PFSK-1 (cell line): ENCODE measurements at regions not wholly inside any gene's neighbourhood (a gene's known extent, or its start where the extent isn't known, plus 50 kb on each side); places are given as distances from the start of the nearest gene placed in this dataset.

Experiments used
- POLR2AphosphoS5 ChIP-seq: IDR thresholded peaks from 2 replicates; pipeline ENCODE4 v1.6.1; 2012; ENCODE audit warnings: low read depth, mild to moderate bottlenecking, control low read depth, low read length, moderate library complexity
- TAF1 ChIP-seq: IDR thresholded peaks from 2 replicates; pipeline ENCODE4 v1.6.1; 2012; ENCODE audit warnings: low read length, control low read depth, borderline replicate concordance; ENCODE audit not compliant: insufficient read depth
- TF ChIP-seq, protein P1 (sequence below), 2 experiments: IDR thresholded peaks; 2 replicates each; pipeline versions ENCODE4 v1.6.1 to v1.8.0; 2011 to 2012; ENCODE audit warnings: low read depth in 2 of 2, low read length in 2 of 2, control low read depth in 1 of 2, inconsistent platforms in 1 of 2, mild to moderate bottlenecking in 1 of 2, moderate library complexity in 1 of 2; ENCODE audit not compliant: insufficient read depth in 1 of 2

DNA sequence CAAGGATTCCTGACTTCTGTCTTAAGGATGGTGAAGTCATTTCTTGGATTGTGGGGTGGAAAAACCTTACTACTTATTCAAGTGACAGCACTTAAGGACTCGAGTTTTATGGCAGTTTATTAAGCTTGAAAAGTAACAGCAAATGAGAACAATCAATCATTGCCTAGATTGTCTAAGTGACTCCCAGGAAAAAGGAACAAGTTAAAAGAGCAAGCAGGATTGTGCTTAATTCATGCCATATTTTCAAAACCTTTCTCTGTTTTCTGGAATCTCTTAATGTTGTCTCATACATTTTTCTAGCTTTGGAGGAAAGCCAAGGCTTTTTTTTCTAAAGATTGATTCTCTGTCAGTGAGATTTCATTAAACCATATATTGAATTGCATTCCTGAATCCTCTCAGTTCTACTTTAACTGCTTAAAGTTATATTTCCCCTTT lies 236.2 kb upstream of the HTR2A start:
- TF ChIP-seq POLR2AphosphoS5, result no peak
- TF ChIP-seq, protein P1, sequence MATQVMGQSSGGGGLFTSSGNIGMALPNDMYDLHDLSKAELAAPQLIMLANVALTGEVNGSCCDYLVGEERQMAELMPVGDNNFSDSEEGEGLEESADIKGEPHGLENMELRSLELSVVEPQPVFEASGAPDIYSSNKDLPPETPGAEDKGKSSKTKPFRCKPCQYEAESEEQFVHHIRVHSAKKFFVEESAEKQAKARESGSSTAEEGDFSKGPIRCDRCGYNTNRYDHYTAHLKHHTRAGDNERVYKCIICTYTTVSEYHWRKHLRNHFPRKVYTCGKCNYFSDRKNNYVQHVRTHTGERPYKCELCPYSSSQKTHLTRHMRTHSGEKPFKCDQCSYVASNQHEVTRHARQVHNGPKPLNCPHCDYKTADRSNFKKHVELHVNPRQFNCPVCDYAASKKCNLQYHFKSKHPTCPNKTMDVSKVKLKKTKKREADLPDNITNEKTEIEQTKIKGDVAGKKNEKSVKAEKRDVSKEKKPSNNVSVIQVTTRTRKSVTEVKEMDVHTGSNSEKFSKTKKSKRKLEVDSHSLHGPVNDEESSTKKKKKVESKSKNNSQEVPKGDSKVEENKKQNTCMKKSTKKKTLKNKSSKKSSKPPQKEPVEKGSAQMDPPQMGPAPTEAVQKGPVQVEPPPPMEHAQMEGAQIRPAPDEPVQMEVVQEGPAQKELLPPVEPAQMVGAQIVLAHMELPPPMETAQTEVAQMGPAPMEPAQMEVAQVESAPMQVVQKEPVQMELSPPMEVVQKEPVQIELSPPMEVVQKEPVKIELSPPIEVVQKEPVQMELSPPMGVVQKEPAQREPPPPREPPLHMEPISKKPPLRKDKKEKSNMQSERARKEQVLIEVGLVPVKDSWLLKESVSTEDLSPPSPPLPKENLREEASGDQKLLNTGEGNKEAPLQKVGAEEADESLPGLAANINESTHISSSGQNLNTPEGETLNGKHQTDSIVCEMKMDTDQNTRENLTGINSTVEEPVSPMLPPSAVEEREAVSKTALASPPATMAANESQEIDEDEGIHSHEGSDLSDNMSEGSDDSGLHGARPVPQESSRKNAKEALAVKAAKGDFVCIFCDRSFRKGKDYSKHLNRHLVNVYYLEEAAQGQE (IDR thresholded peaks at IDR 0.05; ENCODE audit: insufficient read depth in 1 of 2, low read depth in 2 of 2, low read length in 2 of 2), result no peak
- no peak for TF ChIP-seq TAF1
